Caco-2 (cell line): ENCODE measurements at regions not wholly inside any gene's neighbourhood (a gene's known extent, or its start where the extent isn't known, plus 50 kb on each side); places are given as distances from the start of the nearest gene placed in this dataset.

Source experiments
- BruUV-seq: library from RNA; stranded (reverse); fragments of 400-500 nt; replicated peaks from 2 replicates; lab custom pipeline; 2021; lab: Mats Ljungman, UMichigan
- CTCF ChIA-PET: fragments of 300-600 bp; sonication (Branson Sonifier 250); formaldehyde crosslinking; loops from one replicate; lab custom pipeline; 2022; ENCODE audit warnings: antibody characterized with exemption; lab: Charles Lee
- POLR2A ChIA-PET: fragments of 300-600 bp; sonication (Branson Sonifier 250); formaldehyde crosslinking; loops from one replicate; lab custom pipeline; 2022; ENCODE audit warnings: antibody characterized with exemption; lab: Charles Lee
- DNase-seq, 2 experiments: peaks; one replicate each; pipeline versions ENCODE4 v3.0.0 to v3.0.0-alpha.2; 2020 to 2022
- H3K27me3 ChIP-seq: replicated peaks from 2 replicates; pipeline ENCODE4 v1.6.0; 2011; ENCODE audit warnings: low read length; ENCODE audit not compliant: control insufficient read depth, insufficient read depth
- H3K36me3 ChIP-seq: 2 replicates; pipeline ENCODE4 v1.5.1; 2011; ENCODE audit warnings: low read length; ENCODE audit not compliant: control insufficient read depth, insufficient read depth
- H3K4me1 ChIP-seq: fragments of 250-450 bp; sonication (Bioruptor Pico); 2 replicates; pipeline ENCODE4 v1.5.1; 2020; ENCODE audit warnings: mild to moderate bottlenecking
- H3K4me3 ChIP-seq: 2 replicates; pipeline ENCODE4 v1.5.1; 2011; ENCODE audit warnings: low read depth, mild to moderate bottlenecking, control low read depth, low read length
- H3K9me3 ChIP-seq: fragments of 250-450 bp; sonication (Bioruptor Pico); 2 replicates; pipeline ENCODE4 v1.5.1; 2020; ENCODE audit warnings: mild to moderate bottlenecking, moderate library complexity
- H3K27ac Mint-ChIP-seq: one replicate; pipeline ENCODE4 v1.8.0; 2022; ENCODE audit warnings: mixed read lengths; ENCODE audit not compliant: unreplicated experiment
- H3K27me3 Mint-ChIP-seq: one replicate; pipeline ENCODE4 v1.8.0; 2022; ENCODE audit warnings: mixed read lengths; ENCODE audit not compliant: insufficient read depth, unreplicated experiment
- H3K36me3 Mint-ChIP-seq: one replicate; pipeline ENCODE4 v1.8.0; 2022; ENCODE audit warnings: mild to moderate bottlenecking, mixed read lengths; ENCODE audit not compliant: insufficient read depth, unreplicated experiment
- H3K4me1 Mint-ChIP-seq: one replicate; pipeline ENCODE4 v1.8.0; 2022; ENCODE audit warnings: low read depth, mixed read lengths; ENCODE audit not compliant: unreplicated experiment
- H3K4me3 Mint-ChIP-seq: one replicate; pipeline ENCODE4 v1.8.0; 2022; ENCODE audit warnings: mild to moderate bottlenecking, moderate library complexity, mixed read lengths; ENCODE audit not compliant: unreplicated experiment
- H3K9me3 Mint-ChIP-seq: one replicate; pipeline ENCODE4 v1.8.0; 2022; ENCODE audit warnings: mixed read lengths; ENCODE audit not compliant: unreplicated experiment
- intact Hi-C: fragments of 100-400 bp; cut with micrococcal nuclease; formaldehyde crosslinking; loops from one replicate; pipeline ENCODE4 v1.10.0; 2022; ENCODE audit not compliant: unreplicated experiment
- TF ChIP-seq, protein P1 (sequence below), 2 experiments: fragments of 200-600 bp in 1 of 2; IDR thresholded peaks; 1 replicate in 1 of 2; 2 replicates in 1 of 2; pipeline versions ENCODE4 v1.5.1 to v1.8.0; 2011 to 2022; ENCODE audit warnings: antibody characterized with exemption in 1 of 2, control low read depth in 1 of 2, inconsistent platforms in 1 of 2, low read depth in 1 of 2, low read length in 1 of 2, mild to moderate bottlenecking in 1 of 2, moderate library complexity in 1 of 2; ENCODE audit not compliant: insufficient read depth in 1 of 2, severe bottlenecking in 1 of 2, unreplicated experiment in 1 of 2

DNA sequence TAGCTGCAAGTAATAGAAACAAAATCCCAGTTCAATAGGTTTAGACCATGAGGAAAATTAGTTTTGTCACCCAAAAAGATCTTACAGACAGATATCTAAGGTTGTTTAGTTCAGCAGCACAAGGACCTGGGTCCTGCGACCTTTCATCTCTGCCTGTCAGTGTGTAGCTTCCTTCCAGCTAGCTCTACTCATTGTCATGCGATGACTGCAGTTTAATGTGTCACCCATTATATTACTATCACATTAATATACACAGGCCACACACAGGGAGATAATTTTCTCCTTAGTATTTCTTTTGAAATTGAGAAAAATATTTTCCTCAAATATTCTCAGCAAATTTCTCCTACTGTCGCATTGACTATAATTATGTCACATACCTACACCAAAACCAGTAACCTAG lies 232.1 kb upstream of the ARSJ start:
- no peaks in the 10 kb centered on the region for H3K36me3 ChIP-seq
- Mint-ChIP-seq H3K27ac (no peak overlapping the region), H3K4me1 (no peaks in the 10 kb centered on the region), H3K36me3 (no peaks in the 10 kb centered on the region), H3K4me3 (no peak overlapping the region), H3K27me3 (no peaks in the 10 kb centered on the region), H3K9me3 (peaks cover 6% of the 10 kb centered on the region)
- no peak overlapping the region for H3K4me3 ChIP-seq
- no peaks in the 10 kb centered on the region for H3K27me3 ChIP-seq
- ChIA-PET CTCF (no interaction called here), POLR2A (no interaction called here)
- intact Hi-C loops = no loop called here
- BruUV-seq = no TSS peak
- TF ChIP-seq, protein P1, sequence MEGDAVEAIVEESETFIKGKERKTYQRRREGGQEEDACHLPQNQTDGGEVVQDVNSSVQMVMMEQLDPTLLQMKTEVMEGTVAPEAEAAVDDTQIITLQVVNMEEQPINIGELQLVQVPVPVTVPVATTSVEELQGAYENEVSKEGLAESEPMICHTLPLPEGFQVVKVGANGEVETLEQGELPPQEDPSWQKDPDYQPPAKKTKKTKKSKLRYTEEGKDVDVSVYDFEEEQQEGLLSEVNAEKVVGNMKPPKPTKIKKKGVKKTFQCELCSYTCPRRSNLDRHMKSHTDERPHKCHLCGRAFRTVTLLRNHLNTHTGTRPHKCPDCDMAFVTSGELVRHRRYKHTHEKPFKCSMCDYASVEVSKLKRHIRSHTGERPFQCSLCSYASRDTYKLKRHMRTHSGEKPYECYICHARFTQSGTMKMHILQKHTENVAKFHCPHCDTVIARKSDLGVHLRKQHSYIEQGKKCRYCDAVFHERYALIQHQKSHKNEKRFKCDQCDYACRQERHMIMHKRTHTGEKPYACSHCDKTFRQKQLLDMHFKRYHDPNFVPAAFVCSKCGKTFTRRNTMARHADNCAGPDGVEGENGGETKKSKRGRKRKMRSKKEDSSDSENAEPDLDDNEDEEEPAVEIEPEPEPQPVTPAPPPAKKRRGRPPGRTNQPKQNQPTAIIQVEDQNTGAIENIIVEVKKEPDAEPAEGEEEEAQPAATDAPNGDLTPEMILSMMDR (IDR thresholded peaks at IDR 0.05; ENCODE audit: insufficient read depth in 1 of 2, low read depth in 1 of 2, low read length in 1 of 2, severe bottlenecking in 1 of 2, unreplicated experiment in 1 of 2) = no peak
- H3K4me1 ChIP-seq = no peaks in the 10 kb centered on the region
- no peaks in the 10 kb centered on the region for H3K9me3 ChIP-seq
- DNase-seq = no peak

GRCh38 chr4:114217150-114217817 lies 237.8 kb upstream of the ARSJ start:
- Mint-ChIP-seq H3K27ac (no peak overlapping the region), H3K27me3 (no peaks in the 10 kb centered on the region), H3K4me1 (no peaks in the 10 kb centered on the region), H3K36me3 (no peaks in the 10 kb centered on the region), H3K9me3 (peaks cover 6% of the 10 kb centered on the region), H3K4me3 (no peak overlapping the region)
- TF ChIP-seq, protein P1 (IDR thresholded peaks at IDR 0.05; ENCODE audit: insufficient read depth in 1 of 2, low read depth in 1 of 2, low read length in 1 of 2, severe bottlenecking in 1 of 2, unreplicated experiment in 1 of 2) = no peak
- ChIA-PET CTCF (no interaction called here), POLR2A (no interaction called here)
- Histone ChIP-seq H3K9me3 (no peaks in the 10 kb centered on the region), H3K36me3 (no peaks in the 10 kb centered on the region), H3K4me1 (no peaks in the 10 kb centered on the region), H3K27me3 (no peaks in the 10 kb centered on the region), H3K4me3 (no peak overlapping the region)
- no TSS peak for BruUV-seq
- no peak for DNase-seq
- intact Hi-C loops = no loop called here

DNA sequence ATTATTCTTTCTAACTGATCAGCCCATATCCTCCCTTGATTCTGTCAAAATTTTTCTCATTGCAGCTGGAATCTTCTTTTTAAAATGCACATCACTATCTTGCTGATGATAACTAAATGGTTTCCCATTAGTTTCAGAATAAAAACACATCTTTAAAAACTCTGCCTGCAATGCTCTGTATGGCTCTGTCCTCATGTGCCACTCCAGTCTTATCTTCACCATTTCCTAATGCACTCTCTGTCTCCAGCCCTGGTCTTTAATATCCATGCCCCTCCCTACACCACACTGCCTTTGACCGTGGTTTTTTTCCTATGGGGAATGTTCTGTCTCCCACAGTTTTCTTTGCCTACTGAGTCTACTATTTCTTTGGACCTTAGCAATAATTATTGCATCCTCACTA lies 244.1 kb upstream of the ARSJ start:
- Mint-ChIP-seq H3K36me3 (no peaks in the 10 kb centered on the region), H3K27ac (no peak overlapping the region), H3K27me3 (no peaks in the 10 kb centered on the region), H3K4me3 (no peak overlapping the region), H3K9me3 (no peaks in the 10 kb centered on the region), H3K4me1 (no peaks in the 10 kb centered on the region)
- Histone ChIP-seq H3K36me3 (no peaks in the 10 kb centered on the region), H3K27me3 (no peaks in the 10 kb centered on the region), H3K9me3 (no peaks in the 10 kb centered on the region), H3K4me3 (no peak overlapping the region), H3K4me1 (no peaks in the 10 kb centered on the region)
- CTCF ChIA-PET = no interaction called here
- POLR2A ChIA-PET = no interaction called here
- DNase-seq = no peak
- no TSS peak for BruUV-seq
- TF ChIP-seq, protein P1 (IDR thresholded peaks at IDR 0.05; ENCODE audit: insufficient read depth in 1 of 2, low read depth in 1 of 2, low read length in 1 of 2, severe bottlenecking in 1 of 2, unreplicated experiment in 1 of 2) = no peak
- intact Hi-C loops = no loop called here
